ENCODE measurements at regions not wholly inside any gene's neighbourhood (a gene's known extent, or its start where the extent isn't known, plus 50 kb on each side); places are given as distances from the start of the nearest gene placed in this dataset.
"Not testable (repeated sequence)": the region's sequence is repeated elsewhere in the genome, so short reads cannot be mapped to it uniquely, and the experiment has no call there.

DNA sequence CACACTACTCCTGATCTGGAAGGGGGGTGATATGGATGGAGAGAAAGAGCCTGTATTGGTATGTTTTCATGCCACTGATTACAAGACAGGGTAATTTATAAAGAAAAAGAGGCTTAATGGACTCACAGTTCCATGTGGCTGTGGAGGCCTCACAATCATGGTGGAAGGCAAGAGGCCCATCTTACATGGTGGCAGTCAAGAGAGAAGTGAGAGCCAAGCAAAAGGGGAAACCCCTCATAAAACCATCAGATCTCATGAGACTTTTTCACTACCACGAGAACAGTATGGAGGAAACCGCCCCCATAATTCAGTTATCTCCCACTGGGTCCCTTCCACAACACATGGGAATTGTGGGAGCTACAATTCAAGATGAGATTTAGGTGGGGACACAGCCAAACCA is 60.5 kb upstream of the TCL1B start:
- H3K9me3 Mint-ChIP-seq; H3K27ac Mint-ChIP-seq; H3K27ac ChIP-seq (ENCODE audit: low read length); H3K27me3 ChIP-seq (replicated peaks in 1 of 2; ENCODE audit: control insufficient read depth in 2 of 2, extremely low read depth in 1 of 2, insufficient read depth in 2 of 2, low read length in 1 of 2); H3K4me1 Mint-ChIP-seq; H3K4me3 Mint-ChIP-seq; POLR2A ChIA-PET; CTCF ChIA-PET; H3K9me3 ChIP-seq; H3K36me3 ChIP-seq (ENCODE audit: control insufficient read depth in 2 of 2, extremely low read depth in 1 of 2, insufficient read depth in 1 of 2, low read length in 1 of 2); H3K36me3 Mint-ChIP-seq; H3K4me3 ChIP-seq (ENCODE audit: control insufficient read depth in 1 of 2, extremely low read depth in 1 of 2, low read length in 1 of 2); H3K4me1 ChIP-seq (ENCODE audit: control insufficient read depth in 1 of 2, extremely low read depth in 1 of 2, insufficient read depth in 2 of 2, low read length in 2 of 2); ATAC-seq (replicated peaks in 1 of 4); DNase-seq: not testable (repeated sequence)
- no CpG with 5 or more reads among the region's 2 CpGs for WGBS (ENCODE audit: insufficient coverage)
- H3K27me3 Mint-ChIP-seq: peaks cover 20 to 36% of the 10 kb centered on the region in 2 donors

DNA sequence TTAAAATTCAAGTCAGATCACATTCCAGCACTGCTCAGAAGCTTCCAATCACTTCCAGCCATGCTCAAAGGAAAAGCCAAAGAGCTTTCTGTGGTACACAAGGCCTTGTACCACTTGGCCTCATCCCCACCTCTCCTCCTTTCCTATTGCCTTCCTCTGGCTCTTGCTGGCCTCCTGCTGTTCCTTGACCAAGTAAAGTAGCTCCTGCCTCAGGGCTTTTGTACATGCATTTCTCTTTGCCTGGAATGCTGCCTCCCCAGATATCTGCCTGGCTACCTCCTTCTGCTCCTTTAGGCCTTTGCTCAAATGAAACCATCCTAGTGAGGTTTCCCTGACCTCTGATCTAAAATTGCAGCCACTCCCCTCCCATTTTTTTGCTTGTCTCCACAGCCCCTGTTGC is 51.2 kb upstream of the TCL1B start:
- no peak overlapping the region for H3K4me3 Mint-ChIP-seq
- H3K36me3 ChIP-seq (ENCODE audit: control insufficient read depth in 2 of 2, extremely low read depth in 1 of 2, insufficient read depth in 1 of 2, low read length in 1 of 2): no peaks in the 10 kb centered on the region
- H3K9me3 Mint-ChIP-seq: peaks cover 0 to 2% (median 0%) of the 10 kb centered on the region in 3 donors
- no peaks in the 10 kb centered on the region for H3K9me3 ChIP-seq
- H3K27me3 ChIP-seq (replicated peaks in 1 of 2; ENCODE audit: control insufficient read depth in 2 of 2, extremely low read depth in 1 of 2, insufficient read depth in 2 of 2, low read length in 1 of 2): peaks cover 0 to 17% of the 10 kb centered on the region in 2 experiments
- no peak overlapping the region for H3K4me3 ChIP-seq (ENCODE audit: control insufficient read depth in 1 of 2, extremely low read depth in 1 of 2, low read length in 1 of 2)
- ATAC-seq (replicated peaks in 1 of 4) (no peak), DNase-seq (no peak)
- ChIA-PET CTCF (no interaction called here), POLR2A (no interaction called here)
- H3K4me1 Mint-ChIP-seq: no peaks in the 10 kb centered on the region
- no peaks in the 10 kb centered on the region for H3K4me1 ChIP-seq (ENCODE audit: control insufficient read depth in 1 of 2, extremely low read depth in 1 of 2, insufficient read depth in 2 of 2, low read length in 2 of 2)
- peaks cover 30 to 32% of the 10 kb centered on the region in 2 donors for H3K27me3 Mint-ChIP-seq
- H3K36me3 Mint-ChIP-seq: no peaks in the 10 kb centered on the region
- no peak overlapping the region for H3K27ac ChIP-seq (ENCODE audit: low read length)
- H3K27ac Mint-ChIP-seq: no peak overlapping the region
